Breast epithelium (tissue), 4 donors: ENCODE measurements at regions not wholly inside any gene's neighbourhood (a gene's known extent, or its start where the extent isn't known, plus 50 kb on each side); places are given as distances from the start of the nearest gene placed in this dataset.

ENCODE experiments used
- DNase-seq, 2 donors: peaks; one replicate each; pipeline ENCODE4 v3.0.0-alpha.2; 2019; ENCODE audit warnings: low spot score in 2 of 2
- H3K27ac ChIP-seq, 2 donors: fragments of 200-600 bp; sonication (generic) in 1 of 2; one replicate each; pipeline ENCODE4 v1.5.1; 2016 to 2019; ENCODE audit warnings: mild to moderate bottlenecking in 1 of 2
- H3K27me3 ChIP-seq, 2 donors: fragments of 200-600 bp; sonication (generic) in 1 of 2; one replicate each; pipeline versions ENCODE4 v1.5.1 to v1.6.0; 2017 to 2019; ENCODE audit warnings: control low read depth in 1 of 2, mild to moderate bottlenecking in 1 of 2
- H3K36me3 ChIP-seq: fragments of 200-600 bp; one replicate; pipeline ENCODE4 v1.5.1; 2019
- H3K4me1 ChIP-seq, 2 donors: fragments of 200-600 bp; sonication (generic); one replicate each; pipeline ENCODE4 v1.5.1; 2016 to 2019; ENCODE audit warnings: control low read depth in 1 of 2
- H3K4me3 ChIP-seq, 3 donors: fragments of 200-600 bp; sonication (generic); 1 replicate in 2 of 3; 2 replicates in 1 of 3; pipeline ENCODE4 v1.5.1; 2016 to 2019; ENCODE audit warnings: mild to moderate bottlenecking in 3 of 3, moderate library complexity in 2 of 3
- H3K9me3 ChIP-seq, 2 donors: fragments of 200-600 bp; sonication (generic) in 1 of 2; one replicate each; pipeline ENCODE4 v1.5.1; 2016 to 2019; ENCODE audit warnings: control low read depth in 1 of 2
- CTCF ChIP-seq, 3 donors: fragments of 450-650 bp; IDR thresholded peaks; one replicate each; pipeline ENCODE4 v1.5.1; 2016 to 2017; ENCODE audit warnings: antibody characterized with exemption in 3 of 3, mild to moderate bottlenecking in 3 of 3, moderate library complexity in 3 of 3
- POLR2A ChIP-seq: fragments of 450-650 bp; IDR thresholded peaks from one replicate; pipeline ENCODE4 v1.6.1; 2016; ENCODE audit warnings: antibody characterized with exemption, mild to moderate bottlenecking, moderate library complexity
- POLR2AphosphoS5 ChIP-seq, 3 donors: sonication (generic); formaldehyde crosslinking; IDR thresholded peaks; one replicate each; pipeline ENCODE4 v1.6.1; 2017; ENCODE audit warnings: antibody characterized with exemption in 3 of 3
- intact Hi-C: fragments of 100-400 bp; cut with DNase I; formaldehyde crosslinking; loops from one replicate; pipeline ENCODE4 v1.15.1; 2023; ENCODE audit warnings: low total_unique reads

- no peak for DNase-seq
- Histone ChIP-seq H3K27ac (no peak overlapping the region), H3K4me1 (no peaks in the 10 kb centered on the region), H3K4me3 (no peak overlapping the region), H3K36me3 (no peaks in the 10 kb centered on the region), H3K27me3 (no peaks in the 10 kb centered on the region), H3K9me3 (peaks cover 0 to 11% of the 10 kb centered on the region in 2 donors)
- TF ChIP-seq CTCF (IDR thresholded peaks at IDR 0.05) (no peak), POLR2AphosphoS5 (IDR thresholded peaks at IDR 0.05) (no peak), POLR2A (no peak)
- intact Hi-C loops: no loop called here
Observed at GRCh38 chr15:61681038-61681418, 379.2 kb downstream of the VPS13C start.

GRCh38 chr15:61680260-61681037, 379.8 kb downstream of the VPS13C start:
- DNase-seq: no peak
- TF ChIP-seq POLR2AphosphoS5 (IDR thresholded peaks at IDR 0.05): no peak
- no peak for TF ChIP-seq CTCF (IDR thresholded peaks at IDR 0.05)
- TF ChIP-seq POLR2A: no peak

GRCh38 chr15:61671736-61672135, 388.5 kb downstream of the VPS13C start:
- H3K9me3 ChIP-seq: no peaks in the 10 kb centered on the region
- no peak for DNase-seq
- no peak overlapping the region for H3K4me3 ChIP-seq
- no peak overlapping the region for H3K27ac ChIP-seq
- no peaks in the 10 kb centered on the region for H3K36me3 ChIP-seq
- intact Hi-C loops: no loop called here
- no peaks in the 10 kb centered on the region for H3K27me3 ChIP-seq
- TF ChIP-seq POLR2AphosphoS5 (IDR thresholded peaks at IDR 0.05): peak in 1 of 3 donors; percentile 13
- TF ChIP-seq POLR2A: no peak
- no peaks in the 10 kb centered on the region for H3K4me1 ChIP-seq

More at GRCh38 chr15:61680260-61681037, 379.8 kb downstream of the VPS13C start:
- Histone ChIP-seq H3K9me3 (peaks cover 0 to 11% of the 10 kb centered on the region in 2 donors), H3K4me1 (no peaks in the 10 kb centered on the region), H3K27me3 (no peaks in the 10 kb centered on the region), H3K27ac (no peak overlapping the region), H3K36me3 (no peaks in the 10 kb centered on the region), H3K4me3 (no peak overlapping the region)
- intact Hi-C loops: no loop called here

GRCh38 chr15:61668444-61668843, 391.8 kb downstream of the VPS13C start:
- no peak overlapping the region for H3K4me3 ChIP-seq
- no peaks in the 10 kb centered on the region for H3K27me3 ChIP-seq
- no peaks in the 10 kb centered on the region for H3K36me3 ChIP-seq
- no peak overlapping the region for H3K27ac ChIP-seq
- H3K9me3 ChIP-seq: no peaks in the 10 kb centered on the region
- no peak for TF ChIP-seq POLR2A
- TF ChIP-seq CTCF (IDR thresholded peaks at IDR 0.05): no peak
- TF ChIP-seq POLR2AphosphoS5 (IDR thresholded peaks at IDR 0.05): no peak
- intact Hi-C loops: no loop called here
- H3K4me1 ChIP-seq: no peaks in the 10 kb centered on the region
- no peak for DNase-seq

GRCh38 chr15:61661791-61662190, 398.5 kb downstream of the VPS13C start:
- H3K27ac ChIP-seq: peak overlapping the region; percentile 53 to 64
- H3K9me3 ChIP-seq: no peaks in the 10 kb centered on the region
- H3K4me1 ChIP-seq: no peaks in the 10 kb centered on the region
- H3K27me3 ChIP-seq: no peaks in the 10 kb centered on the region
- no peak for TF ChIP-seq CTCF (IDR thresholded peaks at IDR 0.05)
- no peak for TF ChIP-seq POLR2A
- TF ChIP-seq POLR2AphosphoS5 (IDR thresholded peaks at IDR 0.05): peak in 1 of 3 donors; percentile 16
- no peak for DNase-seq
- no peak overlapping the region for H3K4me3 ChIP-seq
- H3K36me3 ChIP-seq: no peaks in the 10 kb centered on the region
- intact Hi-C loops: no loop called here
